A172 (cell line): ENCODE measurements at regions not wholly inside any gene's neighbourhood (a gene's known extent, or its start where the extent isn't known, plus 50 kb on each side); places are given as distances from the start of the nearest gene placed in this dataset.

Source experiments
- DNase-seq: peaks from one replicate; pipeline ENCODE4 v3.0.0-alpha.2; 2015; ENCODE audit warnings: low spot score

- DNase-seq, result no peak
These were observed 174.6 kb downstream of the SHOX start for GRCh38 chrX:805103-805670.

GRCh38 chrX:802846-803245 lies 172.3 kb downstream of the SHOX start:
- DNase-seq, result no peak

GRCh38 chrX:799808-800207 lies 169.2 kb downstream of the SHOX start:
- DNase-seq, result no peak

- no peak for DNase-seq
These were observed 163.7 kb downstream of the SHOX start for GRCh38 chrX:794311-794710.

- no peak for DNase-seq
These were observed 162.7 kb downstream of the SHOX start for GRCh38 chrX:793216-793770.

- no peak for DNase-seq
These were observed 161.0 kb downstream of the SHOX start for GRCh38 chrX:791479-792034.

GRCh38 chrX:790783-791360 lies 160.3 kb downstream of the SHOX start:
- DNase-seq, result no peak

- DNase-seq, result no peak
These were observed 159.5 kb downstream of the SHOX start for GRCh38 chrX:790041-790506.

- no peak for DNase-seq
These were observed 158.5 kb downstream of the SHOX start for GRCh38 chrX:789096-789495.

GRCh38 chrX:786441-786881 lies 155.9 kb downstream of the SHOX start:
- no peak for DNase-seq

GRCh38 chrX:784829-785228 lies 154.2 kb downstream of the SHOX start:
- no peak for DNase-seq

- peak; percentile 49 for DNase-seq
These were observed 150.9 kb downstream of the SHOX start for GRCh38 chrX:781224-782204.

GRCh38 chrX:776529-777230 lies 146.1 kb downstream of the SHOX start:
- DNase-seq, result peak; percentile 29

- no peak for DNase-seq
These were observed 145.5 kb downstream of the SHOX start for GRCh38 chrX:776061-776460.

- no peak for DNase-seq
These were observed 143.9 kb downstream of the SHOX start for GRCh38 chrX:774536-774935.

- no peak for DNase-seq
These were observed 142.9 kb downstream of the SHOX start for GRCh38 chrX:773292-774025.

- no peak for DNase-seq
These were observed 140.9 kb downstream of the SHOX start for GRCh38 chrX:771536-771935.

GRCh38 chrX:769796-770195 lies 139.2 kb downstream of the SHOX start:
- DNase-seq, result no peak

- no peak for DNase-seq
These were observed 138.0 kb downstream of the SHOX start for GRCh38 chrX:768596-768995.

GRCh38 chrX:758917-759316 lies 128.3 kb downstream of the SHOX start:
- DNase-seq, result no peak

GRCh38 chrX:750812-751211 lies 120.2 kb downstream of the SHOX start:
- no peak for DNase-seq
